Thymus (tissue), 11 donors: ENCODE measurements at regions not wholly inside any gene's neighbourhood (a gene's known extent, or its start where the extent isn't known, plus 50 kb on each side); places are given as distances from the start of the nearest gene placed in this dataset.

Source experiments
- DNase-seq, 9 donors: peaks; one replicate each; pipeline ENCODE4 v3.0.0-alpha.2; 2013; ENCODE audit warnings: low spot score in 9 of 9, low read depth in 6 of 9, missing footprints in 1 of 9
- H3K27ac ChIP-seq, 2 donors: one replicate each; pipeline ENCODE4 v1.5.1; 2013; ENCODE audit warnings: control low read depth in 1 of 2, low read depth in 1 of 2, low read length in 1 of 2, mild to moderate bottlenecking in 1 of 2, moderate library complexity in 1 of 2
- H3K27me3 ChIP-seq, 2 donors: one replicate each; pipeline ENCODE4 v1.5.1; 2013; ENCODE audit warnings: low read length in 1 of 2; ENCODE audit not compliant: control insufficient read depth in 2 of 2, insufficient read depth in 1 of 2
- H3K36me3 ChIP-seq, 2 donors: one replicate each; pipeline ENCODE4 v1.5.1; 2013; ENCODE audit warnings: low read length in 1 of 2, mild to moderate bottlenecking in 1 of 2, moderate library complexity in 1 of 2; ENCODE audit not compliant: control insufficient read depth in 2 of 2, insufficient read depth in 2 of 2
- H3K4me1 ChIP-seq, 2 donors: one replicate each; pipeline ENCODE4 v1.5.1; 2013; ENCODE audit warnings: low read length in 2 of 2; ENCODE audit not compliant: control insufficient read depth in 2 of 2, insufficient read depth in 2 of 2
- H3K4me3 ChIP-seq, 2 donors: one replicate each; pipeline ENCODE4 v1.5.1; 2013; ENCODE audit warnings: low read length in 2 of 2, control low read depth in 1 of 2, mild to moderate bottlenecking in 1 of 2
- H3K9me3 ChIP-seq, 2 donors: one replicate each; pipeline ENCODE4 v1.5.1; 2013; ENCODE audit warnings: low read length in 1 of 2, mild to moderate bottlenecking in 1 of 2; ENCODE audit not compliant: control insufficient read depth in 2 of 2, insufficient read depth in 1 of 2
- WGBS: extraction: QIAGEN DNeasy Blood & Tissue Kit; methylation state at CpG from one replicate; pipeline ENCODE4 v1.1.7; 2013; 5-methylcytosine and 5-hydroxymethylcytosine counted together
- donor health status: healthy.

DNA sequence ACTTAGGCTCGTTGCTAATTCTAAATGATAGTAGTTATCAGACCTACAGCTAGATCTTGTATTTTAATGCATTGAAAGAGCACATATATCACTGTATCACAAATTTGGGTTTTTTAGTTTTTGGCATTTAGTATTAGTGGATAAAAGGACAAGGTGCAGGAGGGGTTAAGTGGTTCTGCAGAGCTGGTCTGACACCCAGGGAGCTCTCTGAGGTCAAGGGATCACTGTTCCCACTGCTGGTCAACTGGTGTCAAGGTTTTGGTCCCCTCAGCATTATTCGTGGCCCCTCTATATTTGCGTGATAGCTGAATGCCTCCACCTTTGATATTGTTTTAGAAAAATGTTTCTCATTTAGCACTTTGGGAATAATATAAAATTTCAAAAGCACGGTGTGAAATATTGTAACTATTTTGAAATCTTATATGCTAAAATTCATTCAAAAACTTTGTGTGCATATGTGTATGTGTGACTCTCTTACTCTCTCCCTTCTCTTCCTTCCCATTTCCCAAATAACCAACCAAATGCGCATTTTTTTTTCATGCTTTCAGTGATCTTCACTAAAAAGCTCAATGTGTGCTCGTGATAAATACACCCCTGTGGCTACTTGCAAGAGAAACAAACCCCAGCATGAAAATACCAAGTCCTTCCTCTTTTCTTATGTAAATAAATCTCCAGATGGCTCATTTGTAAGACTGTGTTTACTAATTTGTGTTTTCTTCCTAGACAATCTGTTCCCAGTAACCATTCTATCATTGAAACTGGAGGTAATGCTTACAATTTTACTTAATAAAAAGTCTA is 309.2 kb downstream of the FGFR2 start:
- no peak for DNase-seq
- Histone ChIP-seq H3K4me1 (no peaks in the 10 kb centered on the region), H3K27me3 (no peaks in the 10 kb centered on the region), H3K36me3 (no peaks in the 10 kb centered on the region), H3K4me3 (no peak overlapping the region), H3K27ac (no peak overlapping the region), H3K9me3 (no peaks in the 10 kb centered on the region)
- WGBS, result 58% methylated on average over 6 of the region's 6 CpGs

DNA sequence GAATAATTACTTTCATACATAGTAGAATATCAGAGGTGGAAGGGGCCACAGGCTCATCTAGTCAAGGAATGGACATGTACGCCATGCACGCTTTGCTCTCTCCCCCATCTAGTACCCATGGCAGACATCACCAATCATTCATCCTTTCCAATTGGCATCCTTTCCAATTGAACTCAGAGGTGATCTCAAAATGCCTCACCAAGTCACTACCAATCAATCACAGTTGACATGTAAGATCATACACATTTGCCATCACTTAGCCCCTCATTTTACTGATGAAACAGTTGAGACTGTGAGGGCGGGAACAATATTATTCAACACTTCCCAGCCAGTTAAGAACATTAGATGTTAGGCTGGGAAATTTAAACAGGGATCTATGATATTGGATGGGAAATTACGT is 308.4 kb downstream of the FGFR2 start:
- Histone ChIP-seq H3K9me3 (no peaks in the 10 kb centered on the region), H3K4me3 (no peak overlapping the region), H3K27ac (no peak overlapping the region), H3K27me3 (no peaks in the 10 kb centered on the region), H3K36me3 (no peaks in the 10 kb centered on the region), H3K4me1 (no peaks in the 10 kb centered on the region)
- no peak for DNase-seq
- WGBS, result 95% methylated on average over 4 of the region's 4 CpGs

DNA sequence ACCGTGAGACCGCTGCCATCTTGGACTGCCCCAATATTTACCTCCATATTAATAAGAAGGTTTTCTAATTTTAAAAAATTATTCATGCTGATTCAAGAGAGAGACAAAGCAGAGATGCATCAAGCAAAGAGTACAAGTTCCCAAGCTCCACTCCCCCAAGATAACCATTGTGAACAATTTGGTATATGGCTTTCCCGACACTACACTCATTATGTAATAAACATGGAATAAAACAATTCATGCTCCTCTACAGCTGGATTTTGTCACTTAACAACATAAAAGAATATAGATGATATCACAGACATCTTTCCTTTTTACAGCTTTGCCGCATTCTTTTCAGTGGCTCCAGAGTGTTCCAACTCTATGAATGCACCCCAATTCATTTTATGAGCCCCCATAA is 307.6 kb downstream of the FGFR2 start:
- 96% methylated on average over 4 of the region's 4 CpGs for WGBS
- DNase-seq, result no peak
- Histone ChIP-seq H3K4me3 (no peak overlapping the region), H3K4me1 (no peaks in the 10 kb centered on the region), H3K36me3 (no peaks in the 10 kb centered on the region), H3K27ac (no peak overlapping the region), H3K9me3 (no peaks in the 10 kb centered on the region), H3K27me3 (no peaks in the 10 kb centered on the region)

DNA sequence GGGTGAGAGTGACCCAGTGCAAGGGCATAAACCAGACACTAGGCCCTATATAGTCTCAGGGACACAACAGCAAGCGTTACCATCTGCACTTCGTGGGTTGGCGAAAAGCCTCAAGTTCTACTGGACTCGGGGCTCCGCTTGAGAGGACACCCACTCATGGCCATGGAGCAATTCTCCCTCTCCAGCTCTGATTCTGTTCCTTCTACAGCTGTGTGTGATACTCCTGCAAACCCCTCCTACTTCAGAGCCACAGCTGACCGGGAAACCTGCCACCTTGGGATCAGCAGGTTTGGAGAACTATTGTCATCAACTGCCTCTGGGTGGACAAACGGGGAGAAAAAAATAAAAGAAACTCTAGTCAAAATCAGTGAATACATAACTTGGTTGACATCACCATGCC is 306.9 kb downstream of the FGFR2 start:
- no peak for DNase-seq
- H3K4me1 ChIP-seq, result no peaks in the 10 kb centered on the region
- 93% methylated on average over 7 of the region's 7 CpGs for WGBS
- no peak overlapping the region for H3K4me3 ChIP-seq
- no peaks in the 10 kb centered on the region for H3K9me3 ChIP-seq
- no peak overlapping the region for H3K27ac ChIP-seq
- no peaks in the 10 kb centered on the region for H3K27me3 ChIP-seq
- no peaks in the 10 kb centered on the region for H3K36me3 ChIP-seq

DNA sequence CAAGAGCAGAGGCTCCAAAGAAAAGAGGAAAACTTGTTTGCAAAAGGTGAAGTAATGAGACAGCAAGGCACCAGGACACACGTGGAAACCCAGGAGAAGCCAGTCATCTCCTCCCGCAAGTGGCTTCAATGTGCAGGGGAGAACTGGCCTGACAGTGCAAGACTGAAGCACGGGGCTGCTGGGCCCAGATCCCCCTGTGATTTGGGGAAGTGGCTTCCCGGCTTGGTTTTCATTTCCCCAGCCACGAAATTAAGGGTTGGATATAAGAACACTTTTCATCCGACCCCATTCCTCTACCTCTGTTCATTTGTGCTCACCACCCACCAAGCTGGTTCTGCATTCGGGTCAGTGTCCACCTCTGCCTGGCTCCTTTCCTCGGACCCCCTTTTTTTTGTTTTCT is 306.4 kb downstream of the FGFR2 start:
- DNase-seq, result no peak
- no peaks in the 10 kb centered on the region for H3K9me3 ChIP-seq
- no peak overlapping the region for H3K27ac ChIP-seq
- no peaks in the 10 kb centered on the region for H3K27me3 ChIP-seq
- no peaks in the 10 kb centered on the region for H3K36me3 ChIP-seq
- no peak overlapping the region for H3K4me3 ChIP-seq
- 32% methylated on average over 8 of the region's 8 CpGs for WGBS
- no peaks in the 10 kb centered on the region for H3K4me1 ChIP-seq

DNA sequence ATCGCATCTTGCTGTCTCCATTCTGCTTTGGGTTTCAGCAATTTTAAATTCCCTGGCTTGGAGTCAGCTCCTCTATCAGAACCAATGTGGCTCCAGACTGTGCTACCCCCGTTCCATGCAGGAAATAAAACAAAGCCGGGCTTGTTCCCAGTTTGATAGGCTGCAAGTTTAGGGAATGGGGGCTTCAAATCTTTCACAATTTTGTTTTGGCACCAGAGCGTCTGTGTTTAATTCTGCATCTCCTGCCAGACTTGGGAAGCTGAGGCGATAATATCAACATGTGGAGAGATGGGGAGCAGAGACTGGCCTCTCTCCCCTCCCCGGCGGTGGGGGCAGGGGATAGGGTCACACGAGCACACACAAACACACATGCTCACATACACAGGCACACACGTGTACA is 305.9 kb downstream of the FGFR2 start:
- Histone ChIP-seq H3K27ac (no peak overlapping the region), H3K4me1 (no peaks in the 10 kb centered on the region), H3K27me3 (no peaks in the 10 kb centered on the region), H3K4me3 (no peak overlapping the region), H3K36me3 (no peaks in the 10 kb centered on the region), H3K9me3 (no peaks in the 10 kb centered on the region)
- no peak for DNase-seq
- 90% methylated on average over 9 of the region's 9 CpGs for WGBS

DNA sequence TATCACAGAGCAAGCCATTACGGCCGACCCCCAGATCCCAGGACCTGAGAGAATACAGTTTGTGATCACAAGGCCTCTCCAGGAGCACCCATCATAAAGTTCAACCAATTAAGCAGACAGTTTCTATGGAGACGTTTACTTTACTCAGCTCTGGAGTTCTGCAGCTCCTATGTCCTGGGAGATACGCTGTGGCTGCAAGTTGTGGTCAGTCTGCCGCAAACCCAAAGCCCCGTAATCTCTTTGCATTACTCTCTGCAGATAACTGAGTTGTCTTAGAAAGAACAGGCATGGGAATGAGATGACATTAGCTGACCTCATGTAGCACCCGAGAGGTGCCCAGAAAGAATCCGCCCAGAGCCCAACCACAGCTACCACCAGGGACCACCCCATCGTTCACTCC is 305.1 kb downstream of the FGFR2 start:
- WGBS, result 87% methylated on average over 9 of the region's 9 CpGs
- DNase-seq, result no peak
- Histone ChIP-seq H3K27me3 (no peaks in the 10 kb centered on the region), H3K27ac (no peak overlapping the region), H3K4me3 (no peak overlapping the region), H3K9me3 (no peaks in the 10 kb centered on the region), H3K4me1 (no peaks in the 10 kb centered on the region), H3K36me3 (no peaks in the 10 kb centered on the region)

DNA sequence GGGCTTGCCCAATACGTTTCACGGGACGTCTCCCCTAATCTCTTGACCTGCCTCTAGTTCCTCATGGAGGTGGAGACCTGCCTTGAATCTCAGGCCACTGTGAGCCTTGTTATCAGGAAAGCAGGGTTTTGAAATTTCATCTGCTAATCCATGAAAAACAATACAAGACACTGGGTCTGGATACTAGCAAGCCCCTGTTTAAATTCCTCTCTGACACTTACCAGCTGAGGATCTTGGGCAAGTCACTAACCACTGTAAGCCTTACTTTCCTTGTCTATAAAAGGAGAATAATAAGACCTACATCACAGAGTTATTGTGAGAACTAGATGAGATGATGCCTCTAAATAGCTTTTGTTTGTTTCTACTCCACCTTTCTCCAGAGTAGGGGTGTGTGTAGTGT is 303.6 kb downstream of the FGFR2 start:
- Histone ChIP-seq H3K27ac (no peak overlapping the region), H3K4me3 (no peak overlapping the region), H3K9me3 (no peaks in the 10 kb centered on the region), H3K4me1 (no peaks in the 10 kb centered on the region), H3K36me3 (no peaks in the 10 kb centered on the region), H3K27me3 (no peaks in the 10 kb centered on the region)
- DNase-seq, result no peak
- 90% methylated on average over 3 of the region's 3 CpGs for WGBS

DNA sequence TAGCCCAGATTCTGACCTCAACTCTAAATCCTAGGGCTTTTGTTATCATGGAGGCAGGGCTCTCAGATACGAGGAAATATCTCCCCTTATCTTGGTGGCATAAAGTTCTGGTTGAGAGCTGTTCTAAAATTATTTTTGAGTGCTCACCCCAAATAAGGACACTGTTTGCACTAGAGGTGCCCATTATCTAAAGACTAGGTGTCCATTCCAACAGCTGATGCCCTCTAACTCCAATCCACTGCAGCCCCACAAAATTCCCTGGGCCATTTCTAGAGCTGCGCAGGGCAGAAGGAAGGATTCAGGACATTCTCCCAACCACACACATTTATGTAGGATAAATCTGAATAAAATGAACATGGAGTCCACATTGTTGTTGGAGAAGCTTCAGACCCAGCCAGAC is 301.9 kb downstream of the FGFR2 start:
- DNase-seq, result no peak
- H3K36me3 ChIP-seq, result no peaks in the 10 kb centered on the region
- H3K27me3 ChIP-seq, result no peaks in the 10 kb centered on the region
- no peaks in the 10 kb centered on the region for H3K9me3 ChIP-seq
- H3K27ac ChIP-seq, result no peak overlapping the region
- no peak overlapping the region for H3K4me3 ChIP-seq
- no peaks in the 10 kb centered on the region for H3K4me1 ChIP-seq
- 90% methylated on average over 2 of the region's 2 CpGs for WGBS
